Psoas muscle (tissue), 7 donors: ENCODE measurements at regions not wholly inside any gene's neighbourhood (a gene's known extent, or its start where the extent isn't known, plus 50 kb on each side); places are given as distances from the start of the nearest gene placed in this dataset.
"Not testable (repeated sequence)": the region's sequence is repeated elsewhere in the genome, so short reads cannot be mapped to it uniquely, and the experiment has no call there.

ENCODE experiments used
- ATAC-seq, 4 donors: fragments of 200-7000 bp; cut with Tn5 transposase; one replicate each; pipeline ENCODE4 v1.9.1; 2020; ENCODE audit warnings: moderate library complexity in 3 of 4, mild to moderate bottlenecking in 2 of 4
- DNase-seq, 2 donors: peaks; one replicate each; pipeline ENCODE4 v3.0.0-alpha.2; 2020
- H3K27ac ChIP-seq: fragments of 200-600 bp; one replicate; pipeline ENCODE4 v1.8.0; 2022
- H3K27me3 ChIP-seq, 3 donors: fragments of 200-600 bp in 1 of 3; one replicate each; pipeline versions ENCODE4 v1.6.1 to v1.8.0; 2013 to 2022; ENCODE audit warnings: low read length in 2 of 3, mild to moderate bottlenecking in 2 of 3, moderate library complexity in 1 of 3; ENCODE audit not compliant: insufficient read depth in 3 of 3
- H3K36me3 ChIP-seq, 2 donors: fragments of 200-600 bp in 1 of 2; one replicate each; pipeline versions ENCODE4 v1.6.1 to v1.8.0; 2013 to 2022; ENCODE audit warnings: low read depth in 1 of 2, mild to moderate bottlenecking in 1 of 2, moderate library complexity in 1 of 2; ENCODE audit not compliant: insufficient read depth in 1 of 2
- H3K4me1 ChIP-seq: fragments of 200-600 bp; one replicate; pipeline ENCODE4 v1.8.0; 2022
- H3K4me3 ChIP-seq: fragments of 200-600 bp; one replicate; pipeline ENCODE4 v1.8.0; 2022; ENCODE audit warnings: mild to moderate bottlenecking
- H3K9me3 ChIP-seq: fragments of 200-600 bp; one replicate; pipeline ENCODE4 v1.8.0; 2022
- whole genome bisulfite sequencing, 3 donors: extraction: QIAGEN DNeasy Blood & Tissue Kit; methylation state at CpG; one replicate each; pipeline versions ENCODE4 v1.1.6 to v1.1.7; 2013; 5-methylcytosine and 5-hydroxymethylcytosine counted together
- intact Hi-C, 2 donors: fragments of 100-400 bp; cut with DNase I; formaldehyde crosslinking; loops; one replicate each; pipeline versions ENCODE4 v1.11.0 to v1.14.2; 2022
- TF ChIP-seq, protein P1 (sequence below): fragments of 200-600 bp; IDR thresholded peaks from one replicate; pipeline ENCODE4 v1.8.0; 2022; ENCODE audit warnings: antibody characterized with exemption
- donor health status: healthy with polysubstance abuse.
- donor health status: DM: no; HTN: no; CAD: no; lungs with moderate emphysema.
- donor health status: Bipolar disorder and iron deficiency.
- donor health status: healthy.
- donor health status: DM: yes; HTN: yes; CAD: no.
- donor health status: DM: no; HTN: no; CAD: no.
- donor health status: DM: yes; HTN: yes; CAD: no.

DNA sequence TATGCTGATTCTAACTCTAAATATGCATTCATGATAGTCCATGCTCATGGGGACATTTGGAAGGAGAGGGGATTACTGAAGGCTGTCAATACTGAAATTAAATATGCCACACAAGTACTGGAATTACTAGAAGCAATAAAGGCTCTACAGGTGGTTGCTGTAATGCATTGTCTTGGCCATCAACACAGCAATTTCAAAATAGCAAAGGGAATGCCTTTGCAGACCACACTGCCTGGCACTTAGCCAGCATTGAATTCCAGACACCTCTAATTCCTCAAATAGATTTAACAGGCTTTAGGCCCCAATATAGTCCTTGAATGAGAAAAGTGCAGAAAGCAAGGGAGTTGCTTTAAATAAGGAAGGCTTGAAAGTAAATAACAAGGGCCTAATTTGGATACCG lies 115.8 kb upstream of the PLCL2 start:
- Histone ChIP-seq H3K27ac (peak overlapping the region; percentile 71), H3K27me3 (no peaks in the 10 kb centered on the region), H3K4me3 (no peak overlapping the region), H3K4me1 (peaks cover 33% of the 10 kb centered on the region), H3K36me3 (no peaks in the 10 kb centered on the region), H3K9me3 (no peaks in the 10 kb centered on the region)
- WGBS, 3 donors, result 12 to 20% (median 12%) methylated on average over 1 of the region's 1 CpG
- DNase-seq (no peak), ATAC-seq (peak in 1 of 4 donors; percentile 20)
- TF ChIP-seq, protein P1, sequence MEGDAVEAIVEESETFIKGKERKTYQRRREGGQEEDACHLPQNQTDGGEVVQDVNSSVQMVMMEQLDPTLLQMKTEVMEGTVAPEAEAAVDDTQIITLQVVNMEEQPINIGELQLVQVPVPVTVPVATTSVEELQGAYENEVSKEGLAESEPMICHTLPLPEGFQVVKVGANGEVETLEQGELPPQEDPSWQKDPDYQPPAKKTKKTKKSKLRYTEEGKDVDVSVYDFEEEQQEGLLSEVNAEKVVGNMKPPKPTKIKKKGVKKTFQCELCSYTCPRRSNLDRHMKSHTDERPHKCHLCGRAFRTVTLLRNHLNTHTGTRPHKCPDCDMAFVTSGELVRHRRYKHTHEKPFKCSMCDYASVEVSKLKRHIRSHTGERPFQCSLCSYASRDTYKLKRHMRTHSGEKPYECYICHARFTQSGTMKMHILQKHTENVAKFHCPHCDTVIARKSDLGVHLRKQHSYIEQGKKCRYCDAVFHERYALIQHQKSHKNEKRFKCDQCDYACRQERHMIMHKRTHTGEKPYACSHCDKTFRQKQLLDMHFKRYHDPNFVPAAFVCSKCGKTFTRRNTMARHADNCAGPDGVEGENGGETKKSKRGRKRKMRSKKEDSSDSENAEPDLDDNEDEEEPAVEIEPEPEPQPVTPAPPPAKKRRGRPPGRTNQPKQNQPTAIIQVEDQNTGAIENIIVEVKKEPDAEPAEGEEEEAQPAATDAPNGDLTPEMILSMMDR, result no peak
- intact Hi-C loops, result loop anchor here in 1 of 2 donors (5.0 kb wide), 1 partner anchor 68 kb away; no protein-coding TSS in a partner anchor

DNA sequence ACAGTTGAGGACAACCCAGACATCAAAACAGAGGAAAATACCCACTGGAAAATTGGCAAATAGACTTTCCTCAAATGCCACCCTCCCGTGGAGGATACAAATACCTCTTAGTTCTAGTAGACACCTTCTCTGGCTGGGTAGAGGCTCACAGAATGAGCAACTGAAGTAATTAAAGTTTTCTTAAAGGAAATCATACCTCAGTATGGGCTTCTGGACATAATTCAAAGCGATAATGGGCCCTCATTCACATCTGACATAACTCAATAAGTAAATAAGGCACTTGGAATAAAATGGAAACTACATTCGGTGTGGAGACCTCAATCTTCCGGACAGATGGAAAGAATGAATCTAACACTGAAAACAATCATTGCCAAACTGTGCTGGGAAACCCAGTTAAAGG lies 115.2 kb upstream of the PLCL2 start:
- H3K36me3 ChIP-seq, result no peaks in the 10 kb centered on the region
- no peaks in the 10 kb centered on the region for H3K27me3 ChIP-seq
- intact Hi-C loops, result loop anchor here in 1 of 2 donors (5.0 kb wide), 1 partner anchor 68 kb away; no protein-coding TSS in a partner anchor
- ATAC-seq (peak in 1 of 4 donors; percentile 2), DNase-seq (no peak)
- no peak overlapping the region for H3K4me3 ChIP-seq
- H3K4me1 ChIP-seq, result peaks cover 33% of the 10 kb centered on the region
- H3K27ac ChIP-seq, result peak overlapping the region; percentile 71
- no peaks in the 10 kb centered on the region for H3K9me3 ChIP-seq
- TF ChIP-seq, protein P1, result no peak
- 45 to 60% (median 57%) methylated on average over 4 of the region's 4 CpGs for WGBS, 3 donors

DNA sequence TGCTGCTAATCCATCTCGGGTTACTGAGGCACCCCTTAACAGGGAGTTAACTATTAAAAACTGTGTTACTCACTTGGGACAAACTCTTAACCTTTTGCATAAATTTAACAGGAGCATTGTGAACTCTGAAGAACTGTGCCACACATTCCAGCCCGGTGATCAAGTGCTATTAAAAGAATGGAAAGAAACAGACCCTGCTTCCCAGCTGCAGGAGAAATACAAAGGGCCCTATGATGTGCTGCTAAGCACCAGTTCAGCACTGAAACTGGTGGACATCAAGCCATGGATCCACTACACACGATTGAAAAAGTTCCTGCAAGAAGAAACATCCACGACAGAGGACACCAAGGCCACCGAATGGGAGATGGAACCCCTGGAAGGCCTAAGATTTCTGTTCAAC lies 114.7 kb upstream of the PLCL2 start:
- no peak overlapping the region for H3K4me3 ChIP-seq
- intact Hi-C loops, result loop anchor here in 1 of 2 donors (5.0 kb wide), 2 partner anchors 37 to 67 kb away; no protein-coding TSS in a partner anchor
- 33 to 42% (median 35%) methylated on average over 5 of the region's 5 CpGs for WGBS, 3 donors
- peaks cover 33% of the 10 kb centered on the region for H3K4me1 ChIP-seq
- H3K9me3 ChIP-seq, result no peaks in the 10 kb centered on the region
- peak overlapping the region; percentile 71 for H3K27ac ChIP-seq
- TF ChIP-seq, protein P1, result no peak
- no peaks in the 10 kb centered on the region for H3K36me3 ChIP-seq
- ATAC-seq, result peak; percentile 88 to 94 (median 92)
- DNase-seq, result no peak
- H3K27me3 ChIP-seq, result no peaks in the 10 kb centered on the region

DNA sequence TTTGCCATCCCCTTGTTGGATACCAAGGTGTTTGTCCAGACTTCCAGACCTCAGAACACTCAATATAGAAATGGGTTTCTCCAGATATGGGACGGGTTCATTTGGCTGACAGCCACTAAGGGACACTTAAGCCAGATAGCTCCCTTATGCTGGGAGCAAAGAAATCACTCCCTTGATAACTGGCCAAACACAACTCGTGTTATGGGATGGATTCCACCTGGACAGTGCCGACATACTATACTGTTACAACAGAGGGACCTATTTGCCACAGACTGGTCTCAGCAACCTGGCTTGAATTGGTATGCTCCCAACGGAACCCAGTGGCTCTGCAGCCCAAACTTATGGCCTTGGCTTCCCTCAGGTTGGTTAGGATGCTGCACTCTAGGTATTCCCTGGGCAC lies 114.0 kb upstream of the PLCL2 start:
- Histone ChIP-seq H3K36me3 (no peaks in the 10 kb centered on the region), H3K27ac (peak overlapping the region; percentile 71), H3K27me3 (no peaks in the 10 kb centered on the region), H3K9me3 (no peaks in the 10 kb centered on the region), H3K4me1 (peaks cover 33% of the 10 kb centered on the region), H3K4me3 (no peak overlapping the region)
- ATAC-seq, result peak; percentile 63 to 76 (median 68)
- intact Hi-C loops, result loop anchor here in 1 of 2 donors (5.0 kb wide), 2 partner anchors 37 to 67 kb away; no protein-coding TSS in a partner anchor
- 15 to 45% (median 32%) methylated on average over 4 of the region's 4 CpGs for WGBS, 3 donors
- TF ChIP-seq, protein P1, result no peak
- DNase-seq, result no peak

DNA sequence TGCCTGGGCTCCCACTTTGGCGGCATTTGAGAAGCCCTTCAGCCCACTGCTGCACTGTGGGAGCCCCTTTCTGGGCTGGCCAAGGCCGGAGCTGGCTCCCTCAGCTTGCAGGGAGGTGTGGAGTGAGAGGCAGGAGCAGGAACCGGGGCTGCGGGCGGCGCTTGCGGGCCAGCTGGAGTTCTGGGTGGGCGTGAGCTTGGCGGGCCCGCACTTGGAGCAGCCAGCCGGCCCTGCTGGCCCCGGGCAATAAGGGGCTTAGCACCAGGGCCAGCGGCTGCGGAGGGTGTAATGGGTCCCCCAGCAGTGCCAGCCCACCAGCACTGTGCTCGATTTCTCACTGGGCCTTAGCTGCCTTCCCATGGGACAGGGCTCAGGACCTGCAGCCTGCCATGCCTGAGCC lies 111.2 kb upstream of the PLCL2 start:
- ATAC-seq, H3K4me3 ChIP-seq, H3K9me3 ChIP-seq, H3K27ac ChIP-seq, H3K36me3 ChIP-seq, DNase-seq, H3K27me3 ChIP-seq: not testable (repeated sequence)
- WGBS, 3 donors, result 83 to 88% (median 84%) methylated on average over 15 of the region's 15 CpGs
- intact Hi-C loops, result loop anchor here in 1 of 2 donors (5.0 kb wide), 2 partner anchors 34 to 64 kb away; no protein-coding TSS in a partner anchor
- peaks cover 28% of the 10 kb centered on the region for H3K4me1 ChIP-seq

DNA sequence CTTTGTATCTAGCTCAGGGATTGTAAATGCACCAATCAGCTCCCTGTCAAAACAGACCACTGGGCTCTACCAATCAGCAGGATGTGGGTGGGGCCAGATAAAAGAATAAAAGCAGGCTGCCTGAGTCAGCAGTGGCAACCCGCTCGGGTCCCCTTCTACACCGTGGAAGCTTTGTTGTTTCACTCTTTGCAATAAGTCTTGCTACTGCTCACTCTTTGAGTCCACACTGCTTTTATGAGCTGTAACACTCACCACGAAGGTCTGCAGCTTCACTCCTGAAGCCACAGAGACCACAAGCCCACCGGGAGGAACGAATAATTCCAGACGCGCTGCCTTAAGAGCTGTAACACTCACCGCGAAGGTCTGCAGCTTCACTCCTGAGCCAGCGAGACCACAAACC lies 110.2 kb upstream of the PLCL2 start:
- DNase-seq, H3K27me3 ChIP-seq, H3K9me3 ChIP-seq, H3K27ac ChIP-seq, H3K36me3 ChIP-seq, ATAC-seq, H3K4me3 ChIP-seq: not testable (repeated sequence)
- H3K4me1 ChIP-seq, result peaks cover 19% of the 10 kb centered on the region
- intact Hi-C loops, result loop anchor here in 1 of 2 donors (5.0 kb wide), 2 partner anchors 33 to 63 kb away; no protein-coding TSS in a partner anchor
- 89 to 91% (median 89%) methylated on average over 11 of the region's 11 CpGs for WGBS, 3 donors
